22Rv1 (cell line): ENCODE measurements at regions not wholly inside any gene's neighbourhood (a gene's known extent, or its start where the extent isn't known, plus 50 kb on each side); places are given as distances from the start of the nearest gene placed in this dataset.

ENCODE experiments used
- H3K27ac ChIP-seq: fragments of 450-650 bp; 2 replicates; pipeline ENCODE4 v1.5.1; 2017
- CTCF ChIP-seq: fragments of 450-650 bp; IDR thresholded peaks from 2 replicates; pipeline ENCODE4 v1.5.1; 2017; ENCODE audit warnings: mild to moderate bottlenecking
- ZFX ChIP-seq: fragments of 450-650 bp; IDR thresholded peaks from 2 replicates; pipeline ENCODE4 v1.6.1; 2017; ENCODE audit warnings: antibody characterized with exemption, borderline replicate concordance

- H3K27ac ChIP-seq = no peak overlapping the region
- no peak for TF ChIP-seq CTCF
- no peak for TF ChIP-seq ZFX
Observed at GRCh38 chr7:54878339-54878738, 119.3 kb upstream of the SEC61G start.

DNA sequence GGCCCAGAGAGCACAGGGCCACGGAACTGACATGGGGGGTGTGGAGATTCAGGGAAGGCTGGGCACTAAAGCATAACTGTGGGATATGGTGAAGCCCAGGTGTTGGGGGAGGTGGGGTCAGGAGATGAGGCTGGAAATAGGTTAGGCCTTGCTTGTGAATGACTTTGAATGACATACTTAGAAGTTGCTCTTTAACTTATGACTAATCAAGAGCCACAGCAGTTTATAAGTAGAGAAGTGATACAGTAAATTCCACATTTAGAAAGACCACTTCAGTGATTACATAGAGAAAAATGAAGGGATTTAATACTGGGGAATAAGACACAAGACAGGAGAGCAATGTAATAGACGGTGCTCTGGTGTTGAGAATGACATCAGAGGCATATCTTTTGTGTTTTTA lies 120.8 kb upstream of the SEC61G start:
- no peak overlapping the region for H3K27ac ChIP-seq
- TF ChIP-seq ZFX (no peak), CTCF (no peak)

GRCh38 chr7:54880326-54880989 lies 121.4 kb upstream of the SEC61G start:
- TF ChIP-seq ZFX (no peak), CTCF (no peak)
- H3K27ac ChIP-seq = no peak overlapping the region

DNA sequence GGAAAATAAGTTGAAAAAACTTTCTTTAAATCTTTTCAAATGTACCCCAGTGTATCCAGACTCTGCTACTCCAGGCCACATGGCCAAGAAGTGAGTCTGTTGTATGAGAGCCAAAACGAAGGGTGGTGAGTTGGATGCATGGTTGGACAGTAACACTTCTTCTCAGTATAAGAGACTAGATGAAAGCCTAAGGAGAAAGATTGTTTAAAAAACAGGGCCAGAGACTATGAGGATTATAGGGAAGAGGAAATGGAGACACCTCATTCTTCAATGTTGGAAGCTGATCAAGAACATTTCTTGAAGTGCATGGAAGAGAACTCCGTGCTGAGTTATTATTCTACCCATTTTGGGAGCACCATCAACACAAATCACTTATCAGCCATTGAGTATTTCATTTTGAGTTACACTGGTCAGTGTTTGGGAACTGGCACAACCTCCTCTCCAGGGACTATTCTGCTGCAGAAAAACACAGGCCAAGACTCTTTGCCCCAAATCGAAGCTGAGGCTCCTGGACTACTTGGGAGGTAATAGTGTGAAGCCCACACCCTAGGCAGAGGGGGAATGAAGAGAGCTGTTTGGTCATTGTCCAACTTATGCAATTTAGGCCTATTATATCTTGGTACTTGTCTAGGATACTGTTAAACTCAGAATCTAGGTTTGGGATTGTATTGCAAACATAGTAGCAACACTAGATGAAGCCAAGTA lies 123.0 kb upstream of the SEC61G start:
- no peak overlapping the region for H3K27ac ChIP-seq
- no peak for TF ChIP-seq CTCF

DNA sequence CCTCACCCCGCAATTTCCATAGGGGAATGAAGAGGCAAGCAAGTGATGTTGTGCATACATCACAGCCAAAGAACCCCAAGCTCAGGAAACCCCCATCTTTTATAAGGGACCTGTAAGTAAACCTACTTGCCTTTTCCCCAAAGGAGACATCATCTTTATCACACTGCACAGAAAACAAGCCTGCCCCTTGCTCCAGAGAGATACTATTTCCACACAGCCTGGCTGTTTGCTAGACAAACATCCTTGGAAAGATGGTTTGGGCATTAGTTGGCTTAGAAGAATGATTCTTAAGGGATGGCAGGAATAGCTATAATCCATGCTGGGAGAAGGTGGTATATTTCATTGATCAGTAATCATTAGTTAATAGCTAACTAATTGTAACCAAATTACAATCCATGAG lies 123.7 kb upstream of the SEC61G start:
- TF ChIP-seq ZFX = no peak
- no peak for TF ChIP-seq CTCF
- no peak overlapping the region for H3K27ac ChIP-seq

DNA sequence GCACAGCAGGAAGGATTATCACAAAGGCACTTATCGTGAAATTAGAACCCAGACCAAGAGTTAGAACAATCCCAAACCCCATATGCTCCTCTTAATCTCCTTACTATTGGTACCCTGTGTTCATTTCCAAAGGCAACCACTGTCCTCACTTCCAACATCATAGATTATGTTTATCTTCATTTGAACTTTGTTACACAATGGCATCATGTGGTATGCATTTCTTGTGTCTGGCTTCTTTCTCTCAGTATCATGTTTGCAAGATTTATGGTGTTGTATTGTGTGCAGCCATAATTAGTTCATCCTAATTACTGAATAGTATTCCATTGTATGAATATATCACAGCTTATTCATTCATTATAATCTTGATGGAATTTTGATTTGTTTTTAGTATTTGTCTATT lies 124.6 kb upstream of the SEC61G start:
- TF ChIP-seq CTCF (no peak), ZFX (no peak)

DNA sequence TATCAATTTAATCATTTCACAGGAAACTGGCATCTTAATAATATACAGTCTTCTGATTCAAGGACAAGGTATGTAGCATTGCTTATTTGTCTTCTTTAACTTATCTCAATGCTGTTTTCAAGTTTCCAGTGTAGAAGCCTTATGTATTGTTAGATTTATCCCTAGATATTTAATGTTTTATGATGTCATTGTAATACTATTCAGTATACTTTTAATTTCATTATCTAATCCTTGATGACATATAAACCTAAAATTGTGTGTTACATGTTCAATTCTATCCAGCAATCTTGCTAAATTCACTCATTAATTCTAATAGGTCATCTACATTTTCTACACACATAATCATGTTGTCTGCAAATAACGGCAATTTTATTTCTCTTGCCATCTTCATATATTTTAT lies 126.3 kb upstream of the SEC61G start:
- no peak overlapping the region for H3K27ac ChIP-seq
- TF ChIP-seq CTCF (no peak), ZFX (no peak)

More for the DNA sequence above, 124.6 kb upstream of the SEC61G start:
- H3K27ac ChIP-seq = no peak overlapping the region
